Omental fat pad (tissue), 3 donors: ENCODE measurements at regions not wholly inside any gene's neighbourhood (a gene's known extent, or its start where the extent isn't known, plus 50 kb on each side); places are given as distances from the start of the nearest gene placed in this dataset.

Source experiments
- ATAC-seq: fragments of 150-250 bp; one replicate; pipeline ENCODE4 v1.9.1; 2016; ENCODE audit warnings: mild to moderate bottlenecking, moderate library complexity; ENCODE audit not compliant: low FRiP score
- DNase-seq: peaks from one replicate; pipeline ENCODE4 v3.0.0-alpha.2; 2019; ENCODE audit warnings: low spot score
- TF ChIP-seq, protein P1 (sequence below), 3 donors: fragments of 450-650 bp; IDR thresholded peaks; one replicate each; pipeline ENCODE4 v1.5.1; 2016 to 2017; ENCODE audit warnings: antibody characterized with exemption in 3 of 3, mild to moderate bottlenecking in 3 of 3, moderate library complexity in 2 of 3

DNA sequence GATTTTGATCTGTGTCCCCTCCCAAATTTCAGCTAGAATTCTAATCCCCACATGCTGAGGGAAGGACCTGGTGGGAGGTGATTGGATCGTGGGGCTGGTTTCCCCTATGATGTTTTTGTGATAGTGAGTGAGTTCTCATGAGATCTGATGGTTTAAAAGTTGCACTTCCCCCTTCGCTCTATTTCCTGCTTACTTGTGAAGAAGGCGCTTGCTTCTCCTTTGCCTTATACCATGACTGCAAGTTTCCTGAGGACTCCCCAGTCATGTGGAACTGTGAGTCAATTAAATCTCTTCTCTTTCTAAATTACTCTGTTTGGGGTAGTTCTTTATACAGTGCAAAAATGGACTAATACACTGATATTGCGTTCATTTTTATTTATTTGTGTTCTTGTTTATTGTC is 636.8 kb upstream of the LINC00305 start:
- TF ChIP-seq, protein P1, sequence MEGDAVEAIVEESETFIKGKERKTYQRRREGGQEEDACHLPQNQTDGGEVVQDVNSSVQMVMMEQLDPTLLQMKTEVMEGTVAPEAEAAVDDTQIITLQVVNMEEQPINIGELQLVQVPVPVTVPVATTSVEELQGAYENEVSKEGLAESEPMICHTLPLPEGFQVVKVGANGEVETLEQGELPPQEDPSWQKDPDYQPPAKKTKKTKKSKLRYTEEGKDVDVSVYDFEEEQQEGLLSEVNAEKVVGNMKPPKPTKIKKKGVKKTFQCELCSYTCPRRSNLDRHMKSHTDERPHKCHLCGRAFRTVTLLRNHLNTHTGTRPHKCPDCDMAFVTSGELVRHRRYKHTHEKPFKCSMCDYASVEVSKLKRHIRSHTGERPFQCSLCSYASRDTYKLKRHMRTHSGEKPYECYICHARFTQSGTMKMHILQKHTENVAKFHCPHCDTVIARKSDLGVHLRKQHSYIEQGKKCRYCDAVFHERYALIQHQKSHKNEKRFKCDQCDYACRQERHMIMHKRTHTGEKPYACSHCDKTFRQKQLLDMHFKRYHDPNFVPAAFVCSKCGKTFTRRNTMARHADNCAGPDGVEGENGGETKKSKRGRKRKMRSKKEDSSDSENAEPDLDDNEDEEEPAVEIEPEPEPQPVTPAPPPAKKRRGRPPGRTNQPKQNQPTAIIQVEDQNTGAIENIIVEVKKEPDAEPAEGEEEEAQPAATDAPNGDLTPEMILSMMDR (IDR thresholded peaks at IDR 0.05): no peak
- DNase-seq: no peak
- ATAC-seq: no peak

DNA sequence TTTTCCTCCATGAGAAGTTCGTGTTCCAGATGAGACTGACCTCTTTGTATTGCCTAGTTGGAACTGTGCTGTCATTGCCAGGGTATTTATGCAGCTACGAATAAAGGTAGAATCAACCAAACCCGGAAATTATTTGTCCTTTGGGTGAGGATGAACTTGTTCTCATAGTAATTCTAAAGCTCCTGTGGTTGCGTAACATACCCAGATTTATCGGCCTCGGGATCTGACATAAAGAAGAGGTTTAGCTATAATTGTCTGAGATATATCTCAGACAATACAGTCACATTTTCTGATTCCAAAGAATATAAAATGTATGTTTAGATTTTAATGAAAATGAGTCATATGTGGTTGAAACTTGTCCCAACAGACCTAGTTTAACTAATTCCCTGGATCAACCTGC is 628.7 kb upstream of the LINC00305 start:
- TF ChIP-seq, protein P1 (IDR thresholded peaks at IDR 0.05): no peak
- DNase-seq (no peak), ATAC-seq (no peak)

DNA sequence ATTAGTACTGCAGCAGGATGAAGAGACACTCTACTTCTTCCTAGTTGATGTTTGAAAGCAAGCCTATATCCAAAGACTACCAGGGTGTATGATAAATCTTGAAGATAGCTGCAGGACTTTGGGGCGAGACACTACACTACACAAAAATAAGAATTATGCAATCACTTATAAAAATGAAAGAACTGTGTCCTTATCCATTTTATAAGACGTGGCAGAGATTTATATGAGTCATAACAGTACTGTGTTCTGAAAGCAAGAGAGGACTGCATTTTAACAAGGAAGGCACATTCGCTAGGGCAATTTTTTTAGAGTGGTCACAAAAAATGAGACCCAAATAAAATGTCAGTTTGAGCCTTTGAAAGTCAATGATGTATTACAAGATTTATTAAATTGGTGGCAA is 617.0 kb upstream of the LINC00305 start:
- TF ChIP-seq, protein P1 (IDR thresholded peaks at IDR 0.05): no peak
- ATAC-seq (no peak), DNase-seq (no peak)

DNA sequence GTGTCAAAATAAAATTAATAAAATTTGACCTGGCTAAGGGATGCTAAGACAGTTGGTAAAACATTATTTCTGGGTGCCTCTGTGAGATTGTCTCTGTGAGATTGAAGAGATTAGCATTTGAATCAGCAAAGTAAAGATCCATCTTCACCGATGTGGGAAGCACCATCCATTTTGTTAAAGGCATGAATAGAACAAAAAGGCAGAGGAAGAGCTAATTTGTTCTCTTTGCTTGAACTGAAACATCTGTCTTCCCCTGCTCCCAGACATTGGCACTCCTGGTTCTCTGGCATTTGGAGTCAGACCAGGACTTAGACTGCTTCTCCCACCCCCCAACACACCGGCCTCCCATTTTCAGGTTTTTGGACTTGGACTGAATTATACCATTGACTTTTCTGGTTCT is 603.8 kb upstream of the LINC00305 start:
- TF ChIP-seq, protein P1 (IDR thresholded peaks at IDR 0.05): no peak
- no peak for ATAC-seq
- no peak for DNase-seq

DNA sequence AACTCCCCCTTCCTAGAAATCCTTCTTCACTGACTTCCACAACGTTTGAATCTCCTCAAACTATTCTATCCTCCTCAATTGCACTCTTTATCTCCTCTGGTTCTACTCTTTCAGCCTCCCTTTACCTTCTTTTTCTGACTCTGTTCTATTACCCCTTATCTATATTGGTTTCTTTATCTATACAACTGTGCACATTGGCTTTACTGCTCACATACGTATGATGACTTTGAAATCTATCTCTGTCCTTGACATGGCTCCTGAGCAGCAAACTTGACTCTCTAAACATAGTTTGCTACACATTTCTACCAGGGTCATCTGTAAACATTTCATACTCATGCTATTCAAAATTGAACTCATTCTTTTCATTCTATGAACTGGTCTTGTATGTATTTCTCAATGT is 601.0 kb upstream of the LINC00305 start:
- DNase-seq: no peak

DNA sequence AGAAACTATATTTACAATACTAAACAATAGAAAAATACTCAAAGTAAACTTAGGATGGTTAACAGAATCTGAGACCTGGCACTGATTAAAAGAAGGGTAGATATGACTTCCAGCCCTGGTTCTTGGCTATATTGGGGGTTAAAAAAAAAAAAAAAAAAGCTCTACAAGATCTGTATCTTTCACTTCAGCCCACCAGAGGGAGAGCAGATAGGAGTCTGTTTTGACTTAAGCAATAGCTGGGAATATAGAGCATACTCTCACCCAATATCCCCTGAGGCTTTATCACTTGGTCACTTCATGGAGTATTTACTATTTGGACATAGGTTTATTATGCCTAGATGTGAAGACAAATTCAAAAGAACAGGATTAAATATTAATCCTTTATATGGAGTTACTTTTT is 598.9 kb upstream of the LINC00305 start:
- TF ChIP-seq, protein P1 (IDR thresholded peaks at IDR 0.05): no peak
- ATAC-seq (no peak), DNase-seq (no peak)

More for the DNA sequence above, 601.0 kb upstream of the LINC00305 start:
- TF ChIP-seq, protein P1 (IDR thresholded peaks at IDR 0.05): no peak
- no peak for ATAC-seq

DNA sequence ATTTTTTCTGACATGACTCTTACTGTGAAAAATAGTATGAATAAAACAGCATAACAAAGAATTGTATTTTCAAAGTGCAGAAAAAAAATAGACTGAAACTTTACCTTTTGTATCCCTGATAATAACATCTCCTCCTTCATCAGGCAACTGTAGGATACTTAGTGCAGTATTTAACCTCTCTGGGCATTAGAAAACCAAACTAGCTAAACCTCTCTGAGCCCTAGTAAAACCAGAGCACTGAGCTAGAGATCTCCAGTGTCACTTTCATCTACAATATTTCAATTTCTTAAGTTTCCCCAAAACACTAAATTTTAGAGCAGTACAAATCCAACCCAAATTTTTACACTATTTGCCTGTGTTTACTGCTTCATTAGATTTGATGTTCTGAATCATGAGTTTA is 594.0 kb upstream of the LINC00305 start:
- TF ChIP-seq, protein P1 (IDR thresholded peaks at IDR 0.05): no peak
- ATAC-seq (no peak), DNase-seq (no peak)
